HL-60 (cell line): ENCODE measurements at regions not wholly inside any gene's neighbourhood (a gene's known extent, or its start where the extent isn't known, plus 50 kb on each side); places are given as distances from the start of the nearest gene placed in this dataset.

Experiments used
- CTCF ChIP-seq: IDR thresholded peaks from one replicate; pipeline ENCODE4 v1.5.1; 2011; ENCODE audit warnings: low read length, control low read depth, inconsistent platforms; ENCODE audit not compliant: insufficient read depth
- SPI1 ChIP-seq: IDR thresholded peaks from 2 replicates; pipeline ENCODE4 v1.6.1; 2012; ENCODE audit warnings: low read depth, mild to moderate bottlenecking, borderline replicate concordance

GRCh38 chr22:26835023-26835422 lies 177.6 kb downstream of the MIAT start:
- TF ChIP-seq CTCF (no peak), SPI1 (no peak)
